Vagina (tissue), 2 donors: ENCODE measurements at regions not wholly inside any gene's neighbourhood (a gene's known extent, or its start where the extent isn't known, plus 50 kb on each side); places are given as distances from the start of the nearest gene placed in this dataset.

Experiments
- DNase-seq, 2 donors: peaks; one replicate each; pipeline ENCODE4 v3.0.0-alpha.2; 2017; ENCODE audit errors: extremely low spot score in 2 of 2
- H3K27ac ChIP-seq: fragments of 200-600 bp; sonication (generic); one replicate; pipeline ENCODE4 v1.5.1; 2019
- H3K27me3 ChIP-seq: fragments of 200-600 bp; sonication (generic); one replicate; pipeline ENCODE4 v1.5.1; 2019
- H3K36me3 ChIP-seq, 2 donors: fragments of 200-600 bp; sonication (generic); one replicate each; pipeline ENCODE4 v1.5.1; 2017 to 2019
- H3K4me1 ChIP-seq: fragments of 200-600 bp; sonication (generic); one replicate; pipeline ENCODE4 v1.5.1; 2019
- H3K4me3 ChIP-seq, 2 donors: fragments of 200-600 bp; sonication (generic); 1 replicate in 1 of 2; 2 replicates in 1 of 2; pipeline ENCODE4 v1.5.1; 2016 to 2019
- H3K9me3 ChIP-seq: fragments of 200-600 bp; sonication (generic); one replicate; pipeline ENCODE4 v1.5.1; 2019
- CTCF ChIP-seq, 3 experiments: fragments of 450-650 bp in 2 of 3; fragments of 200-600 bp in 1 of 3; sonication (generic) in 1 of 3; IDR thresholded peaks; one replicate each; pipeline ENCODE4 v1.5.1; 2017 to 2019; ENCODE audit warnings: antibody characterized with exemption in 3 of 3, mild to moderate bottlenecking in 2 of 3, moderate library complexity in 2 of 3
- POLR2A ChIP-seq, 2 donors: fragments of 450-650 bp; IDR thresholded peaks; one replicate each; pipeline ENCODE4 v1.6.1; 2017; ENCODE audit warnings: antibody characterized with exemption in 2 of 2, mild to moderate bottlenecking in 2 of 2, moderate library complexity in 2 of 2
- POLR2AphosphoS5 ChIP-seq, 2 donors: sonication (generic); formaldehyde crosslinking; IDR thresholded peaks; one replicate each; pipeline ENCODE4 v1.9.0; 2017; ENCODE audit warnings: antibody characterized with exemption in 2 of 2, mild to moderate bottlenecking in 2 of 2, low read depth in 1 of 2; ENCODE audit not compliant: insufficient read depth in 1 of 2
- intact Hi-C: fragments of 100-400 bp; cut with DNase I; formaldehyde crosslinking; loops from one replicate; pipeline ENCODE4 v1.15.1; 2023

GRCh38 chr18:33495278-33495677, 54.8 kb upstream of the CCDC178 start:
- H3K4me1 ChIP-seq: no peaks in the 10 kb centered on the region
- no peaks in the 10 kb centered on the region for H3K36me3 ChIP-seq
- H3K4me3 ChIP-seq: no peak overlapping the region
- H3K27me3 ChIP-seq: no peaks in the 10 kb centered on the region
- no peak overlapping the region for H3K27ac ChIP-seq
- no peak for DNase-seq
- intact Hi-C loops: no loop called here
- H3K9me3 ChIP-seq: no peaks in the 10 kb centered on the region
- TF ChIP-seq POLR2A (IDR thresholded peaks at IDR 0.05) (no peak), CTCF (IDR thresholded peaks at IDR 0.05) (peak in 2 of 3 experiments; percentile 33 to 59), POLR2AphosphoS5 (IDR thresholded peaks at IDR 0.05; ENCODE audit: insufficient read depth in 1 of 2, low read depth in 1 of 2) (no peak)
